ENCODE measurements at regions not wholly inside any gene's neighbourhood (a gene's known extent, or its start where the extent isn't known, plus 50 kb on each side); places are given as distances from the start of the nearest gene placed in this dataset.

DNA sequence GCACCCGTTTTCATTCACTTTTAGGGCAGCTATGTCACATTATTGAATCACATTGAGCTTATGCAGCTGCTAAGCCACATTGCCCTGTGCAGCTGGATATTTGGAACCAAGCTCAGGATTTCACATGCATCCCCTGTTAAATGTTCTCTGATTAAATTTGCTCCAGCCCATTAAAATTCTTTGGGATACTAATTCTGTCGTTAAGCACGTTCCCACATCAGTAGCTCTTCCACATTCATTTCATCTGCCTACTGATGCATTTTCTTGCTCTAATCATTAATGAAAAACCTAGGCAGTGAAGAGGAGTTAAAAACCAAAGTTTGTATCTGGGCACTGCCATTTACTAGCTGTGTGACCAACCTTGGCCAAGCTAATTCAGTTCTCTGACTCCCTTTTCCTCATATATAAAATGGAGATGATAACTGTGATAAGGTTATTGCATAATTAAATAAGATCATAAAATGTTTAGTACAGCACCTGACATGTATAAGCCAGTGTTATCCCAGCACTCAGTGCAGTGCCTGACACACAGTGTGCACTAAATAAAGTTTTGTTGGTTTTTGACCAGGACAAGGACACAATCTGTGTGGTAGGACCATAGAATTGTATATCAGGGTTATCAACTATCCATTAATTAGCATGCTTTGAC lies 222.2 kb upstream of the ATP11B start:
- 8% methylated on average over 3 of the region's 3 CpGs for WGBS (ENCODE audit: low lambda C conversion rate)
- no peaks in the 10 kb centered on the region for H3F3A ChIP-seq (replicated peaks; ENCODE audit: insufficient read depth)
- no peaks in the 10 kb centered on the region for H4K20me1 ChIP-seq (ENCODE audit: insufficient read depth)
- peak; percentile 3 for DNase-seq
- H3K4me1 ChIP-seq (ENCODE audit: control insufficient read depth in 1 of 2, insufficient read depth in 2 of 2, low read depth in 1 of 2, low read length in 1 of 2) = peaks cover 0 to 3% of the 10 kb centered on the region in 2 experiments; a peak in 1 of 4 replicates
- H3K9me3 ChIP-seq = no peaks in the 10 kb centered on the region
- POLR2A ChIA-PET = no interaction called here
- H3K9ac ChIP-seq = no peak overlapping the region
- no peaks in the 10 kb centered on the region for H3K36me3 ChIP-seq (replicated peaks in 1 of 2; ENCODE audit: control insufficient read depth in 1 of 2, insufficient read depth in 2 of 2, low read length in 1 of 2)
- H3K27me3 ChIP-seq (ENCODE audit: insufficient read depth) = no peaks in the 10 kb centered on the region
- H3K27ac ChIP-seq (ENCODE audit: low read depth in 2 of 2, low read length in 1 of 2) = no peak overlapping the region
- no peak overlapping the region for H3K4me3 ChIP-seq (ENCODE audit: low read depth in 2 of 2, low read length in 1 of 2)
- H3K9me2 ChIP-seq = no peaks in the 10 kb centered on the region
- TF ChIP-seq RCOR1 (IDR thresholded peaks at IDR 0.05; ENCODE audit: low read length) (peak; percentile 52; the same call in 1 of the 2 replicates), EP300 (IDR thresholded peaks at IDR 0.05; ENCODE audit: borderline replicate concordance in 1 of 2, low read depth in 1 of 2, low read length in 1 of 2) (no peak)
- no peaks in the 10 kb centered on the region for H3K79me2 ChIP-seq (ENCODE audit: insufficient read depth)
- CTCF ChIA-PET = interaction anchor here (0.7 kb wide), 1 partner anchor 79 kb away, joined by 3 read pairs; no protein-coding TSS in a partner anchor
- H3K4me2 ChIP-seq = no peak overlapping the region
- no peak overlapping the region for H2AFZ ChIP-seq (ENCODE audit: low read depth)

DNA sequence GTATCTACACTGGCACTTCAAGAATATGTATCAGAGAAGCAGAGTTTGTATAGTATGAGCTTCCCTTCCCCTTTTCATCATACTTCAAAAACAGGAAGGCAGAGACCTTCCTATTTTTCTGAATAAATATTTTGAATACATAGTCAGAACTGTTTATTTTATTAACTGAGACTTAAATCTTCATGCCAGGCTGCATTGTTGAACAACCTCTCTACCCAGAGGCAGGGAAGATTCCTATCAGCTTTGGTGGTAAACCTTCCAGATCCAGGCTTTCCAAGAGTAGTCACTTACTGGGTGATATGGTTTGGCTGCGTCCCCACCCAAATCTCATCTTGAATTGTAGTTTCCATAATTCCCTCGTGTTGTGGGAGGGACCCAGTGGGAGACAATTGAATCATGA lies 217.4 kb upstream of the ATP11B start:
- Histone ChIP-seq H3K9ac (no peak overlapping the region), H3K36me3 (replicated peaks in 1 of 2; ENCODE audit: control insufficient read depth in 1 of 2, insufficient read depth in 2 of 2, low read length in 1 of 2) (no peaks in the 10 kb centered on the region), H3K27me3 (ENCODE audit: insufficient read depth) (no peaks in the 10 kb centered on the region), H3K9me2 (no peaks in the 10 kb centered on the region), H3K4me2 (no peak overlapping the region), H3K27ac (ENCODE audit: low read depth in 2 of 2, low read length in 1 of 2) (no peak overlapping the region), H4K20me1 (ENCODE audit: insufficient read depth) (no peaks in the 10 kb centered on the region), H2AFZ (ENCODE audit: low read depth) (no peak overlapping the region), H3K9me3 (no peaks in the 10 kb centered on the region), H3K4me1 (ENCODE audit: control insufficient read depth in 1 of 2, insufficient read depth in 2 of 2, low read depth in 1 of 2, low read length in 1 of 2) (no peaks in the 10 kb centered on the region; a peak in 1 of 4 replicates), H3K4me3 (ENCODE audit: low read depth in 2 of 2, low read length in 1 of 2) (no peak overlapping the region), H3K79me2 (ENCODE audit: insufficient read depth) (no peaks in the 10 kb centered on the region), H3F3A (replicated peaks; ENCODE audit: insufficient read depth) (no peaks in the 10 kb centered on the region)
- no peak for DNase-seq
- POLR2A ChIA-PET = no interaction called here
- WGBS (ENCODE audit: low lambda C conversion rate) = 21% methylated on average over 2 of the region's 2 CpGs
- CTCF ChIA-PET = no interaction called here
- TF ChIP-seq MXI1 (IDR thresholded peaks at IDR 0.05; ENCODE audit: low read depth, low read length) = no peak
- no peak for TF ChIP-seq TCF12 (IDR thresholded peaks at IDR 0.05)
- TF ChIP-seq, protein P1, sequence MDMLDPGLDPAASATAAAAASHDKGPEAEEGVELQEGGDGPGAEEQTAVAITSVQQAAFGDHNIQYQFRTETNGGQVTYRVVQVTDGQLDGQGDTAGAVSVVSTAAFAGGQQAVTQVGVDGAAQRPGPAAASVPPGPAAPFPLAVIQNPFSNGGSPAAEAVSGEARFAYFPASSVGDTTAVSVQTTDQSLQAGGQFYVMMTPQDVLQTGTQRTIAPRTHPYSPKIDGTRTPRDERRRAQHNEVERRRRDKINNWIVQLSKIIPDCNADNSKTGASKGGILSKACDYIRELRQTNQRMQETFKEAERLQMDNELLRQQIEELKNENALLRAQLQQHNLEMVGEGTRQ (IDR thresholded peaks at IDR 0.05; ENCODE audit: borderline replicate concordance, low read depth, low read length) = no peak
- no peak for TF ChIP-seq GABPA (IDR thresholded peaks at IDR 0.05; ENCODE audit: low read depth)
- TF ChIP-seq, protein P2, sequence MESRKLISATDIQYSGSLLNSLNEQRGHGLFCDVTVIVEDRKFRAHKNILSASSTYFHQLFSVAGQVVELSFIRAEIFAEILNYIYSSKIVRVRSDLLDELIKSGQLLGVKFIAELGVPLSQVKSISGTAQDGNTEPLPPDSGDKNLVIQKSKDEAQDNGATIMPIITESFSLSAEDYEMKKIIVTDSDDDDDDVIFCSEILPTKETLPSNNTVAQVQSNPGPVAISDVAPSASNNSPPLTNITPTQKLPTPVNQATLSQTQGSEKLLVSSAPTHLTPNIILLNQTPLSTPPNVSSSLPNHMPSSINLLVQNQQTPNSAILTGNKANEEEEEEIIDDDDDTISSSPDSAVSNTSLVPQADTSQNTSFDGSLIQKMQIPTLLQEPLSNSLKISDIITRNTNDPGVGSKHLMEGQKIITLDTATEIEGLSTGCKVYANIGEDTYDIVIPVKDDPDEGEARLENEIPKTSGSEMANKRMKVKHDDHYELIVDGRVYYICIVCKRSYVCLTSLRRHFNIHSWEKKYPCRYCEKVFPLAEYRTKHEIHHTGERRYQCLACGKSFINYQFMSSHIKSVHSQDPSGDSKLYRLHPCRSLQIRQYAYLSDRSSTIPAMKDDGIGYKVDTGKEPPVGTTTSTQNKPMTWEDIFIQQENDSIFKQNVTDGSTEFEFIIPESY (IDR thresholded peaks at IDR 0.05; ENCODE audit: borderline replicate concordance, low read depth) = no peak
- no peak for TF ChIP-seq POLR2AphosphoS5 (IDR thresholded peaks at IDR 0.05; ENCODE audit: low read depth, low read length)
- TF ChIP-seq, protein P3, sequence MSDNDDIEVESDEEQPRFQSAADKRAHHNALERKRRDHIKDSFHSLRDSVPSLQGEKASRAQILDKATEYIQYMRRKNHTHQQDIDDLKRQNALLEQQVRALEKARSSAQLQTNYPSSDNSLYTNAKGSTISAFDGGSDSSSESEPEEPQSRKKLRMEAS (IDR thresholded peaks at IDR 0.05; ENCODE audit: low read depth) = no peak
- no peak for TF ChIP-seq YY1 (IDR thresholded peaks at IDR 0.05; ENCODE audit: low read depth)
- TF ChIP-seq, protein P4, sequence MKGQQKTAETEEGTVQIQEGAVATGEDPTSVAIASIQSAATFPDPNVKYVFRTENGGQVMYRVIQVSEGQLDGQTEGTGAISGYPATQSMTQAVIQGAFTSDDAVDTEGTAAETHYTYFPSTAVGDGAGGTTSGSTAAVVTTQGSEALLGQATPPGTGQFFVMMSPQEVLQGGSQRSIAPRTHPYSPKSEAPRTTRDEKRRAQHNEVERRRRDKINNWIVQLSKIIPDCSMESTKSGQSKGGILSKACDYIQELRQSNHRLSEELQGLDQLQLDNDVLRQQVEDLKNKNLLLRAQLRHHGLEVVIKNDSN (IDR thresholded peaks at IDR 0.05; ENCODE audit: borderline replicate concordance, low read depth) = no peak
- TF ChIP-seq FOXM1 (IDR thresholded peaks at IDR 0.05; ENCODE audit: low read depth) = no peak
- TF ChIP-seq, protein P5, sequence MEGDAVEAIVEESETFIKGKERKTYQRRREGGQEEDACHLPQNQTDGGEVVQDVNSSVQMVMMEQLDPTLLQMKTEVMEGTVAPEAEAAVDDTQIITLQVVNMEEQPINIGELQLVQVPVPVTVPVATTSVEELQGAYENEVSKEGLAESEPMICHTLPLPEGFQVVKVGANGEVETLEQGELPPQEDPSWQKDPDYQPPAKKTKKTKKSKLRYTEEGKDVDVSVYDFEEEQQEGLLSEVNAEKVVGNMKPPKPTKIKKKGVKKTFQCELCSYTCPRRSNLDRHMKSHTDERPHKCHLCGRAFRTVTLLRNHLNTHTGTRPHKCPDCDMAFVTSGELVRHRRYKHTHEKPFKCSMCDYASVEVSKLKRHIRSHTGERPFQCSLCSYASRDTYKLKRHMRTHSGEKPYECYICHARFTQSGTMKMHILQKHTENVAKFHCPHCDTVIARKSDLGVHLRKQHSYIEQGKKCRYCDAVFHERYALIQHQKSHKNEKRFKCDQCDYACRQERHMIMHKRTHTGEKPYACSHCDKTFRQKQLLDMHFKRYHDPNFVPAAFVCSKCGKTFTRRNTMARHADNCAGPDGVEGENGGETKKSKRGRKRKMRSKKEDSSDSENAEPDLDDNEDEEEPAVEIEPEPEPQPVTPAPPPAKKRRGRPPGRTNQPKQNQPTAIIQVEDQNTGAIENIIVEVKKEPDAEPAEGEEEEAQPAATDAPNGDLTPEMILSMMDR (IDR thresholded peaks at IDR 0.05) = no peak
- TF ChIP-seq, protein P6, sequence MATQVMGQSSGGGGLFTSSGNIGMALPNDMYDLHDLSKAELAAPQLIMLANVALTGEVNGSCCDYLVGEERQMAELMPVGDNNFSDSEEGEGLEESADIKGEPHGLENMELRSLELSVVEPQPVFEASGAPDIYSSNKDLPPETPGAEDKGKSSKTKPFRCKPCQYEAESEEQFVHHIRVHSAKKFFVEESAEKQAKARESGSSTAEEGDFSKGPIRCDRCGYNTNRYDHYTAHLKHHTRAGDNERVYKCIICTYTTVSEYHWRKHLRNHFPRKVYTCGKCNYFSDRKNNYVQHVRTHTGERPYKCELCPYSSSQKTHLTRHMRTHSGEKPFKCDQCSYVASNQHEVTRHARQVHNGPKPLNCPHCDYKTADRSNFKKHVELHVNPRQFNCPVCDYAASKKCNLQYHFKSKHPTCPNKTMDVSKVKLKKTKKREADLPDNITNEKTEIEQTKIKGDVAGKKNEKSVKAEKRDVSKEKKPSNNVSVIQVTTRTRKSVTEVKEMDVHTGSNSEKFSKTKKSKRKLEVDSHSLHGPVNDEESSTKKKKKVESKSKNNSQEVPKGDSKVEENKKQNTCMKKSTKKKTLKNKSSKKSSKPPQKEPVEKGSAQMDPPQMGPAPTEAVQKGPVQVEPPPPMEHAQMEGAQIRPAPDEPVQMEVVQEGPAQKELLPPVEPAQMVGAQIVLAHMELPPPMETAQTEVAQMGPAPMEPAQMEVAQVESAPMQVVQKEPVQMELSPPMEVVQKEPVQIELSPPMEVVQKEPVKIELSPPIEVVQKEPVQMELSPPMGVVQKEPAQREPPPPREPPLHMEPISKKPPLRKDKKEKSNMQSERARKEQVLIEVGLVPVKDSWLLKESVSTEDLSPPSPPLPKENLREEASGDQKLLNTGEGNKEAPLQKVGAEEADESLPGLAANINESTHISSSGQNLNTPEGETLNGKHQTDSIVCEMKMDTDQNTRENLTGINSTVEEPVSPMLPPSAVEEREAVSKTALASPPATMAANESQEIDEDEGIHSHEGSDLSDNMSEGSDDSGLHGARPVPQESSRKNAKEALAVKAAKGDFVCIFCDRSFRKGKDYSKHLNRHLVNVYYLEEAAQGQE (IDR thresholded peaks at IDR 0.05; ENCODE audit: low read depth, low read length) = no peak
- no peak for TF ChIP-seq NFIC (IDR thresholded peaks at IDR 0.05; ENCODE audit: borderline replicate concordance)
- TF ChIP-seq JUND (IDR thresholded peaks at IDR 0.05) = no peak
- no peak for TF ChIP-seq ELF1 (IDR thresholded peaks at IDR 0.05)
- TF ChIP-seq, protein P7, sequence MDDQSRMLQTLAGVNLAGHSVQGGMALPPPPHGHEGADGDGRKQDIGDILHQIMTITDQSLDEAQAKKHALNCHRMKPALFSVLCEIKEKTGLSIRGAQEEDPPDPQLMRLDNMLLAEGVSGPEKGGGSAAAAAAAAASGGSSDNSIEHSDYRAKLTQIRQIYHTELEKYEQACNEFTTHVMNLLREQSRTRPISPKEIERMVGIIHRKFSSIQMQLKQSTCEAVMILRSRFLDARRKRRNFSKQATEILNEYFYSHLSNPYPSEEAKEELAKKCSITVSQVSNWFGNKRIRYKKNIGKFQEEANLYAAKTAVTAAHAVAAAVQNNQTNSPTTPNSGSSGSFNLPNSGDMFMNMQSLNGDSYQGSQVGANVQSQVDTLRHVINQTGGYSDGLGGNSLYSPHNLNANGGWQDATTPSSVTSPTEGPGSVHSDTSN (IDR thresholded peaks at IDR 0.05) = no peak

Data from SK-N-SH (cell line).